ENCODE measurements at regions not wholly inside any gene's neighbourhood (a gene's known extent, or its start where the extent isn't known, plus 50 kb on each side); places are given as distances from the start of the nearest gene placed in this dataset.

DNA sequence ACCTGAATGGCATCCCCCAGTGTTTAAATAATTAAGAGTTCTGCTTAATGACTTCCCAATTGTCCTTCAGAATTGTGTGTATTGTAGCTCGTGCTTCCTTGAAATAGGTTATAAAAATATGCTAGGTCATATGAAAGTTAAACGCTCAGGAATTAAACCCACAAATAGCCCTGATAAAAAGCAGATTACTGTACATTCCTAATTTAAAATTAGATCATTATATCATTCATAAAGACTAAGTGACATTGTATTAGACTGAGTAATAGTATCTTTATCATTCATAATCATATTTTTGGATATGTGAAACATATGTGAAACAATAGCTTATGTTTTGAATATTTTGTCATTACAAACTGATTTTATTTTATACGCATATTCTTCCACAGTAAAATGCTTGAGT is 1706.7 kb downstream of the HACE1 start:
- no peak overlapping the region for H3K4me3 ChIP-seq
- H3K4me1 ChIP-seq, result no peaks in the 10 kb centered on the region
- no peaks in the 10 kb centered on the region for H3K9me3 ChIP-seq
- no peak overlapping the region for H3K27ac ChIP-seq
- DNase-seq (ENCODE audit: low spot score in 2 of 2), result no peak
- no peaks in the 10 kb centered on the region for H3K36me3 ChIP-seq
- H3K27me3 ChIP-seq, result no peaks in the 10 kb centered on the region
- no peak for TF ChIP-seq EP300 (IDR thresholded peaks at IDR 0.05)
- no peak for TF ChIP-seq POLR2A (IDR thresholded peaks at IDR 0.05)
- TF ChIP-seq, protein P1, sequence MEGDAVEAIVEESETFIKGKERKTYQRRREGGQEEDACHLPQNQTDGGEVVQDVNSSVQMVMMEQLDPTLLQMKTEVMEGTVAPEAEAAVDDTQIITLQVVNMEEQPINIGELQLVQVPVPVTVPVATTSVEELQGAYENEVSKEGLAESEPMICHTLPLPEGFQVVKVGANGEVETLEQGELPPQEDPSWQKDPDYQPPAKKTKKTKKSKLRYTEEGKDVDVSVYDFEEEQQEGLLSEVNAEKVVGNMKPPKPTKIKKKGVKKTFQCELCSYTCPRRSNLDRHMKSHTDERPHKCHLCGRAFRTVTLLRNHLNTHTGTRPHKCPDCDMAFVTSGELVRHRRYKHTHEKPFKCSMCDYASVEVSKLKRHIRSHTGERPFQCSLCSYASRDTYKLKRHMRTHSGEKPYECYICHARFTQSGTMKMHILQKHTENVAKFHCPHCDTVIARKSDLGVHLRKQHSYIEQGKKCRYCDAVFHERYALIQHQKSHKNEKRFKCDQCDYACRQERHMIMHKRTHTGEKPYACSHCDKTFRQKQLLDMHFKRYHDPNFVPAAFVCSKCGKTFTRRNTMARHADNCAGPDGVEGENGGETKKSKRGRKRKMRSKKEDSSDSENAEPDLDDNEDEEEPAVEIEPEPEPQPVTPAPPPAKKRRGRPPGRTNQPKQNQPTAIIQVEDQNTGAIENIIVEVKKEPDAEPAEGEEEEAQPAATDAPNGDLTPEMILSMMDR (IDR thresholded peaks at IDR 0.05), result no peak
- 56 to 61% methylated on average over 3 of the region's 3 CpGs for WGBS, 2 donors

DNA sequence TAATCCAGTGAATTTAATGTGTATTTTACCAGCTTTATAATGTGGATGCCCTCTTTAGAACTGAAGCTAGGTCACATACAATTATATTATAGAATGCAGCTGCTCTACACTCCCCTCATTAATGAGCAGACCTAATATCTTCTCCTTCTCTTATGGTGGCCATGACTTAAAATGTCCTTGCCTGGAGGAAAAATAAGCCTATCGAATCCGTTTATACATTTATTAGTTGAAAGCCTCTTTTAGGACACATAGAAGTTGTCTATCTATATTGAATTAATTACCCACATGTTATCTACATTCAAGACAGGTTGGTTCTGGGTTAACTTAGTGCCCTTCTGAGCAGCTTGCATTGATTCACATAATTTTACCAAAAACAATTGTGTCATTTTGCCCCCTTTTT is 1716.8 kb downstream of the HACE1 start:
- Histone ChIP-seq H3K27ac (no peak overlapping the region), H3K36me3 (no peaks in the 10 kb centered on the region), H3K4me1 (no peaks in the 10 kb centered on the region), H3K4me3 (no peak overlapping the region), H3K9me3 (no peaks in the 10 kb centered on the region), H3K27me3 (no peaks in the 10 kb centered on the region)
- TF ChIP-seq POLR2A (IDR thresholded peaks at IDR 0.05) (no peak), EP300 (IDR thresholded peaks at IDR 0.05) (no peak)
- TF ChIP-seq, protein P1 (IDR thresholded peaks at IDR 0.05), result no peak
- DNase-seq (ENCODE audit: low spot score in 2 of 2), result no peak
- WGBS, 2 donors, result 75 to 89% methylated on average over 2 of the region's 2 CpGs

DNA sequence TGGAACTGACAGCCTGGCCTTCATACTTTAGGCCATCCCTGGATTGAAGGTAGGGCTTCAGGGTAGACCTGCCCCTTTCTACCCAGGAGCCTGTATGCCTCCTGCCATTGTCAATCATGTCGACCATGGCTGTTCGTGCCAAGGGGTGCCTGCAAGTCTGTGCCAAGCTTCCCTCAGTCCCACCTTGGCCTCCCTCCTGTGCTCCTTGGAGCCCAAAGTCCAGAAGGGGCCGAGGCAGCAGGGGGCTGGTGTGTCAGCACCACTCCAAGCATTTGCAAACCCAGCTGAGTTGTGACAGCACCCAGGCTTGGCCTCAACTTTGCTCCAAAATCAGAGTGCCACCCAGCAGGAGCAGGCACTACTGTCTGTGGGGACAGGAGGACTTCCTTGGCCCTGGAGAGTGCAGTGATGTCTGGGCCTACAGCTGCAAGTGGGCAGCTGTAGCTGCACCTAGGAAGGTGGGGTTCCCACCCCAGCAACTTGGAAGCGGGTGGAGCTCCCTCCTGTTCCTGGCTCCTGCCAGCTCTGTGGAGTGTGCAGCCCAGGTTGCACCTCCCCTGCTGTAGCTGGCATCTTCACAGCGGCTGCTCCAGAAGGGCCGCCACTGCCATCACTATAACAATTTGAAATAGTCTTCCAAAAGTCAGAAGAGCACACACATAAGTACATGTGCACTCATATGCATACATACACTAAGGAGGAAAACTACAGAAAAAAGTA is 1719.3 kb downstream of the HACE1 start:
- no peak for DNase-seq (ENCODE audit: low spot score in 2 of 2)

DNA sequence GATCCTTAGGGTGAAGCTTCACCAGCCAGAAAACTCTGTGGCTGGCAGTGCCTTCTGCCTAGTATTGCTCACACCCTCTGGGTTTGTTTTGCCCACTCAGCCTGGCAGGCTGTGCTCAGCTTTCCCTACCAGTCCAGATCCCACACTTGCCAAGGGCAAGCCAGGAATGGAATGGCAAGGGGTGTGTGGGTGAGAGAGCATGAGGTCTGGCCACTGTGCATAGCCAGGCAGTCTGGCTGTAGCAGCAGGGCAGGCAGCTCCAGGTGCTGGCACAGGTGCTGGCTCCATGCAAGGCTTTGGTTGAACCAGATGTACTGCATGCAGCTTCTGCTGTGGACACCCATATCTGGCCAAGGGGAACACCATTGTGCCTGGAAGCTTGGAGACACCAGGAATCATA is 1720.3 kb downstream of the HACE1 start:
- H3K4me1 ChIP-seq, result no peaks in the 10 kb centered on the region
- TF ChIP-seq EP300 (IDR thresholded peaks at IDR 0.05) (no peak), POLR2A (IDR thresholded peaks at IDR 0.05) (no peak)
- TF ChIP-seq, protein P1 (IDR thresholded peaks at IDR 0.05), result no peak
- DNase-seq (ENCODE audit: low spot score in 2 of 2), result no peak
- no peak overlapping the region for H3K27ac ChIP-seq
- H3K27me3 ChIP-seq, result no peaks in the 10 kb centered on the region
- H3K9me3 ChIP-seq, result no peaks in the 10 kb centered on the region
- no peak overlapping the region for H3K4me3 ChIP-seq
- H3K36me3 ChIP-seq, result no peaks in the 10 kb centered on the region

More for the DNA sequence above, 1719.3 kb downstream of the HACE1 start:
- H3K4me3 ChIP-seq, result no peak overlapping the region
- WGBS, 2 donors, result 92 to 96% methylated on average over 4 to 6 of the region's 6 CpGs
- H3K36me3 ChIP-seq, result no peaks in the 10 kb centered on the region
- H3K4me1 ChIP-seq, result no peaks in the 10 kb centered on the region
- H3K9me3 ChIP-seq, result no peaks in the 10 kb centered on the region
- TF ChIP-seq EP300 (IDR thresholded peaks at IDR 0.05) (no peak), POLR2A (IDR thresholded peaks at IDR 0.05) (no peak)
- TF ChIP-seq, protein P1 (IDR thresholded peaks at IDR 0.05), result no peak
- H3K27me3 ChIP-seq, result no peaks in the 10 kb centered on the region
- no peak overlapping the region for H3K27ac ChIP-seq

DNA sequence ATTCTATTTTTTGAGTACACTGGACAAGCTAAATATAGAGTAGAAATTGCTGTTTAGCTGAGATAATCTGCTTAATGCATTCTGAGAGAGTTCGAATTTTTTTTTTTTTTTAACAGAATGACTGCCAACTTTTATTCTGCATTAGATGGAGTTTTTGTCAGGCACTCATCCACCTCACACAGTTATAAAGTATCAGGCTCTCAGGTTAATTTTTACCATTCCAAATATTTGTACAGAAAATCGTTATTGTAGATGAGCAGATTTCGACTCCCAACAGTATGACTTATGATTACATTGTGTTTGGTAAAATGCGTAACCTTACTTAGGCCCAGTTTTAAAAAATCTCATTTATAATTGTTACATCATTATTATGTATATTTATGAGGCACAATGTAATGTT is 1731.0 kb downstream of the GRIK2 start:
- DNase-seq (ENCODE audit: low spot score in 2 of 2), result no peak
- Histone ChIP-seq H3K4me3 (no peak overlapping the region), H3K9me3 (no peaks in the 10 kb centered on the region), H3K36me3 (no peaks in the 10 kb centered on the region), H3K27me3 (no peaks in the 10 kb centered on the region), H3K27ac (no peak overlapping the region), H3K4me1 (no peaks in the 10 kb centered on the region)
- 86 to 87% methylated on average over 4 of the region's 4 CpGs for WGBS, 2 donors
- TF ChIP-seq, protein P1 (IDR thresholded peaks at IDR 0.05), result no peak
- TF ChIP-seq EP300 (IDR thresholded peaks at IDR 0.05) (no peak), POLR2A (IDR thresholded peaks at IDR 0.05) (no peak)

Data from tibial nerve (tissue), 4 donors.